Hippocampal formation (tissue), 2 donors: ENCODE measurements at regions not wholly inside any gene's neighbourhood (a gene's known extent, or its start where the extent isn't known, plus 50 kb on each side); places are given as distances from the start of the nearest gene placed in this dataset.
"Not testable (repeated sequence)": the region's sequence is repeated elsewhere in the genome, so short reads cannot be mapped to it uniquely, and the experiment has no call there.

Experiments
- DNase-seq, 2 donors: peaks; one replicate each; lab custom pipeline; 2025; lab: John Stamatoyannopoulos, UW

- DNase-seq: no peak
These were observed 135.9 kb downstream of the ITGB8 start for GRCh38 chr7:20466543-20467021.

- DNase-seq: no peak
These were observed 139.4 kb downstream of the ITGB8 start for GRCh38 chr7:20470082-20470481.

GRCh38 chr7:20470726-20471125 is 140.0 kb downstream of the ITGB8 start:
- no peak for DNase-seq

GRCh38 chr7:20474249-20474648 is 141.2 kb upstream of the ABCB5 start:
- DNase-seq: no peak

- no peak for DNase-seq
These were observed 139.7 kb upstream of the ABCB5 start for GRCh38 chr7:20475756-20476155.

- no peak for DNase-seq
These were observed 138.4 kb upstream of the ABCB5 start for GRCh38 chr7:20477067-20477466.

- DNase-seq: no peak
These were observed 135.8 kb upstream of the ABCB5 start for GRCh38 chr7:20479706-20480105.

GRCh38 chr7:20482071-20482470 is 133.4 kb upstream of the ABCB5 start:
- DNase-seq: no peak

- DNase-seq: no peak
These were observed 131.1 kb upstream of the ABCB5 start for GRCh38 chr7:20484356-20484755.

- no peak for DNase-seq
These were observed 126.6 kb upstream of the ABCB5 start for GRCh38 chr7:20488850-20489249.

GRCh38 chr7:20491284-20491683 is 124.2 kb upstream of the ABCB5 start:
- no peak for DNase-seq

GRCh38 chr7:20494566-20494965 is 120.9 kb upstream of the ABCB5 start:
- no peak for DNase-seq

- DNase-seq: not testable (repeated sequence)
These were observed 114.0 kb upstream of the ABCB5 start for GRCh38 chr7:20501473-20501872.

- no peak for DNase-seq
These were observed 112.1 kb upstream of the ABCB5 start for GRCh38 chr7:20503278-20503950.

GRCh38 chr7:20504060-20504459 is 111.4 kb upstream of the ABCB5 start:
- DNase-seq: no peak

- no peak for DNase-seq
These were observed 109.3 kb upstream of the ABCB5 start for GRCh38 chr7:20506175-20506574.

- no peak for DNase-seq
These were observed 108.3 kb upstream of the ABCB5 start for GRCh38 chr7:20507157-20507556.

GRCh38 chr7:20508109-20508508 is 107.4 kb upstream of the ABCB5 start:
- no peak for DNase-seq

GRCh38 chr7:20509892-20510572 is 105.4 kb upstream of the ABCB5 start:
- no peak for DNase-seq

GRCh38 chr7:20510573-20510900 is 104.9 kb upstream of the ABCB5 start:
- no peak for DNase-seq

GRCh38 chr7:20513341-20513740 is 102.1 kb upstream of the ABCB5 start:
- DNase-seq: no peak

- DNase-seq: no peak
These were observed 101.6 kb upstream of the ABCB5 start for GRCh38 chr7:20513897-20514296.

- peak; percentile 7 to 46 for DNase-seq
These were observed 101.1 kb upstream of the ABCB5 start for GRCh38 chr7:20514364-20514763.

GRCh38 chr7:20519645-20520044 is 95.8 kb upstream of the ABCB5 start:
- peak in 1 of 2 donors; percentile 17 for DNase-seq
